Calu3 (cell line): ENCODE measurements at regions not wholly inside any gene's neighbourhood (a gene's known extent, or its start where the extent isn't known, plus 50 kb on each side); places are given as distances from the start of the nearest gene placed in this dataset.

Experiments
- BruUV-seq: library from RNA; stranded (reverse); fragments of 400-500 nt; replicated peaks from 2 replicates; lab custom pipeline; 2021; lab: Mats Ljungman, UMichigan
- CTCF ChIA-PET: fragments of 300-600 bp; sonication (Branson Sonifier 250); formaldehyde crosslinking; loops from one replicate; lab custom pipeline; 2022; ENCODE audit warnings: antibody characterized with exemption; lab: Charles Lee
- DNase-seq: peaks from one replicate; pipeline ENCODE4 v3.0.0; 2022
- H3K27ac Mint-ChIP-seq: one replicate; pipeline ENCODE4 v1.8.0; 2022; ENCODE audit warnings: mixed read lengths; ENCODE audit not compliant: unreplicated experiment
- H3K27me3 Mint-ChIP-seq: one replicate; pipeline ENCODE4 v1.8.0; 2022; ENCODE audit warnings: mixed read lengths; ENCODE audit not compliant: unreplicated experiment
- H3K36me3 Mint-ChIP-seq: one replicate; pipeline ENCODE4 v1.8.0; 2022; ENCODE audit warnings: mild to moderate bottlenecking, moderate library complexity, mixed read lengths; ENCODE audit not compliant: insufficient read depth, unreplicated experiment
- H3K4me1 Mint-ChIP-seq: one replicate; pipeline ENCODE4 v1.8.0; 2022; ENCODE audit warnings: mild to moderate bottlenecking, low read depth, mixed read lengths; ENCODE audit not compliant: unreplicated experiment
- H3K4me3 Mint-ChIP-seq: one replicate; pipeline ENCODE4 v1.8.0; 2022; ENCODE audit warnings: mild to moderate bottlenecking, low read depth, moderate library complexity, mixed read lengths; ENCODE audit not compliant: unreplicated experiment
- H3K9me3 Mint-ChIP-seq: one replicate; pipeline ENCODE4 v1.8.0; 2022; ENCODE audit warnings: low read depth, mixed read lengths; ENCODE audit not compliant: unreplicated experiment
- CTCF ChIP-seq: fragments of 200-600 bp; IDR thresholded peaks from one replicate; pipeline ENCODE4 v1.8.0; 2022; ENCODE audit warnings: antibody characterized with exemption; ENCODE audit not compliant: unreplicated experiment
- intact Hi-C: fragments of 100-400 bp; cut with micrococcal nuclease; formaldehyde crosslinking; loops from one replicate; pipeline ENCODE4 v1.10.0; 2022; ENCODE audit not compliant: unreplicated experiment

GRCh38 chr18:41543815-41544214, 411.2 kb upstream of the PIK3C3 start:
- BruUV-seq: no TSS peak
- Mint-ChIP-seq H3K36me3 (no peaks in the 10 kb centered on the region), H3K9me3 (peaks cover 11% of the 10 kb centered on the region), H3K4me3 (no peak overlapping the region), H3K27me3 (no peaks in the 10 kb centered on the region), H3K4me1 (no peaks in the 10 kb centered on the region), H3K27ac (no peak overlapping the region)
- CTCF ChIA-PET: no interaction called here
- no peak for DNase-seq
- intact Hi-C loops: no loop called here
- TF ChIP-seq CTCF: no peak

- no peak for DNase-seq
- peaks cover 11% of the 10 kb centered on the region for H3K9me3 Mint-ChIP-seq
- no peak overlapping the region for H3K4me3 Mint-ChIP-seq
- TF ChIP-seq CTCF: no peak
- BruUV-seq: no TSS peak
- H3K27ac Mint-ChIP-seq: no peak overlapping the region
- H3K36me3 Mint-ChIP-seq: no peaks in the 10 kb centered on the region
- no peaks in the 10 kb centered on the region for H3K4me1 Mint-ChIP-seq
- CTCF ChIA-PET: no interaction called here
- intact Hi-C loops: no loop called here
- H3K27me3 Mint-ChIP-seq: no peaks in the 10 kb centered on the region
These were observed 414.7 kb upstream of the PIK3C3 start for GRCh38 chr18:41540237-41540871.

- no peak for TF ChIP-seq CTCF
- Mint-ChIP-seq H3K4me1 (no peaks in the 10 kb centered on the region), H3K27me3 (no peaks in the 10 kb centered on the region), H3K27ac (no peak overlapping the region), H3K4me3 (no peak overlapping the region), H3K9me3 (peaks cover 5% of the 10 kb centered on the region), H3K36me3 (no peaks in the 10 kb centered on the region)
- no TSS peak for BruUV-seq
- no peak for DNase-seq
- CTCF ChIA-PET: no interaction called here
- intact Hi-C loops: no loop called here
These were observed 416.3 kb upstream of the PIK3C3 start for GRCh38 chr18:41538751-41539150.

- Mint-ChIP-seq H3K4me1 (no peaks in the 10 kb centered on the region), H3K36me3 (no peaks in the 10 kb centered on the region), H3K27me3 (no peaks in the 10 kb centered on the region), H3K9me3 (peaks cover 5% of the 10 kb centered on the region), H3K4me3 (no peak overlapping the region), H3K27ac (no peak overlapping the region)
- CTCF ChIA-PET: no interaction called here
- BruUV-seq: no TSS peak
- no peak for DNase-seq
- intact Hi-C loops: no loop called here
- no peak for TF ChIP-seq CTCF
These were observed 417.4 kb upstream of the PIK3C3 start for GRCh38 chr18:41537666-41538065.
